Kidney epithelial cell (primary cell): ENCODE measurements at regions not wholly inside any gene's neighbourhood (a gene's known extent, or its start where the extent isn't known, plus 50 kb on each side); places are given as distances from the start of the nearest gene placed in this dataset.
A peak's percentile ranks its signal among the peaks of the same experiment; 100 is the strongest.
"Not testable (repeated sequence)": the region's sequence is repeated elsewhere in the genome, so short reads cannot be mapped to it uniquely, and the experiment has no call there.

ENCODE experiments used
- DNase-seq: peaks from one replicate; pipeline ENCODE4 v3.0.0-alpha.2; 2010; ENCODE audit warnings: low read depth
- H3K27me3 ChIP-seq: 2 replicates; pipeline ENCODE4 v1.6.0; 2011; ENCODE audit warnings: low read length; ENCODE audit not compliant: control insufficient read depth, insufficient read depth
- H3K36me3 ChIP-seq: 2 replicates; pipeline ENCODE4 v1.5.1; 2011; ENCODE audit warnings: low read length; ENCODE audit not compliant: control insufficient read depth, insufficient read depth
- H3K4me3 ChIP-seq: 2 replicates; pipeline ENCODE4 v1.5.1; 2011; ENCODE audit warnings: low read depth, mild to moderate bottlenecking, control low read depth, low read length
- CTCF ChIP-seq: IDR thresholded peaks from 2 replicates; pipeline ENCODE4 v1.5.1; 2011; ENCODE audit warnings: mild to moderate bottlenecking, moderate library complexity, low read length, control low read depth, inconsistent platforms; ENCODE audit not compliant: insufficient read depth, poor library complexity, severe bottlenecking

- DNase-seq, H3K27me3 ChIP-seq, H3K4me3 ChIP-seq, H3K36me3 ChIP-seq: not testable (repeated sequence)
Observed at GRCh38 chr17:43345515-43345914, 53.3 kb upstream of the ARL4D start.

- DNase-seq = no peak
- no peak for TF ChIP-seq CTCF
- no peaks in the 10 kb centered on the region for H3K27me3 ChIP-seq
Observed at GRCh38 chr17:43344685-43345084, 54.1 kb upstream of the ARL4D start.

GRCh38 chr17:43342589-43342890, 56.3 kb upstream of the ARL4D start:
- H3K4me3 ChIP-seq = no peak overlapping the region
- no peaks in the 10 kb centered on the region for H3K27me3 ChIP-seq
- no peaks in the 10 kb centered on the region for H3K36me3 ChIP-seq
- no peak for TF ChIP-seq CTCF
- no peak for DNase-seq

More at GRCh38 chr17:43344685-43345084, 54.1 kb upstream of the ARL4D start:
- H3K36me3 ChIP-seq = no peaks in the 10 kb centered on the region
- no peak overlapping the region for H3K4me3 ChIP-seq

- no peak overlapping the region for H3K4me3 ChIP-seq
- no peaks in the 10 kb centered on the region for H3K27me3 ChIP-seq
- DNase-seq = no peak
- no peaks in the 10 kb centered on the region for H3K36me3 ChIP-seq
- TF ChIP-seq CTCF = no peak
Observed at GRCh38 chr17:43341715-43342588, 56.8 kb upstream of the ARL4D start.

- TF ChIP-seq CTCF = peak; percentile 84
- H3K27me3 ChIP-seq = no peaks in the 10 kb centered on the region
- no peak for DNase-seq
- H3K4me3 ChIP-seq = no peak overlapping the region
- no peaks in the 10 kb centered on the region for H3K36me3 ChIP-seq
Observed at GRCh38 chr17:43338886-43339516, 59.8 kb upstream of the ARL4D start.

- no peak for TF ChIP-seq CTCF
- no peaks in the 10 kb centered on the region for H3K27me3 ChIP-seq
- H3K36me3 ChIP-seq = no peaks in the 10 kb centered on the region
- H3K4me3 ChIP-seq = no peak overlapping the region
- DNase-seq = no peak
Observed at GRCh38 chr17:43337684-43338428, 60.9 kb upstream of the ARL4D start.
